ENCODE measurements at regions not wholly inside any gene's neighbourhood (a gene's known extent, or its start where the extent isn't known, plus 50 kb on each side); places are given as distances from the start of the nearest gene placed in this dataset.

- DNase-seq (ENCODE audit: low spot score): no peak
These were observed 50.3 kb upstream of the TCF12 start for GRCh38 chr15:56868170-56868569.

DNA sequence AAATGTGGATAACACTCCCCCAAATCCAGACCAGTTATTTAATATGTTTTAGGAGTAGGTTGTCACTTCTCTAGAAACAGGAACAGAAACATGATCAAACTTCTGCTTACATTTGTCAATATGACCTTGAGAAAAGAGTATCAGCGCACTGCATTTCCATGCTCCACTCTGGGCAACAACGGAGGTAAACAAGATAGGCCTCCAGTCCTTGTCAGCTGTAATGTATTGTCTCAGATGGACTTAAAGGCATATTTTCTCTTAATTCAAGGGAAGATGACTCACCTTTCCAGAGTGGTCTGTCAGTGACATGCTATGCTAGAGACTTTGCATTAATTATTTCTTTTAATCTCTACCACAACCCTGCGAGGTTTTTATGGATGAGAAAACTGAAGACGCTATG, 51.6 kb upstream of the TCF12 start:
- no peak for DNase-seq (ENCODE audit: low spot score)

GRCh38 chr15:56857828-56858227, 60.6 kb upstream of the TCF12 start:
- no peak for DNase-seq (ENCODE audit: low spot score)

DNA sequence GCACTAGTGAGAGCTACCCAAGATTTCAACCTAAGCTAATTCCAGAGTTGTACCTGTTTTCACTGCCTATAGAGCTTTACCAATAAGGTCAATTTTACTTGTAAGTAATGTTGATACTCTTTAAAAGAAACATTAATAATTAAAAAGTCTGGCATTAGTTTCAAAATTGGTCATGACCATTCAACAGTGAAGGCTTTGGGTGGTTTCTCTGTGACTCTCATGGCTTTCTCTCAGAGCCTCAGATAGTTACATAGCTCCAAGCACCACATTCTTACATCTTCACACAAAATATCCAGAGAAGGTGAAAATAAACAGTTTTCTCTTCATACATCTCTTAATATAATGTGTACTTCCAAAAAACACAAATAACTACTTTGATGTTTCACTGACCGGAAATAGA, 61.5 kb upstream of the TCF12 start:
- DNase-seq (ENCODE audit: low spot score): no peak

DNA sequence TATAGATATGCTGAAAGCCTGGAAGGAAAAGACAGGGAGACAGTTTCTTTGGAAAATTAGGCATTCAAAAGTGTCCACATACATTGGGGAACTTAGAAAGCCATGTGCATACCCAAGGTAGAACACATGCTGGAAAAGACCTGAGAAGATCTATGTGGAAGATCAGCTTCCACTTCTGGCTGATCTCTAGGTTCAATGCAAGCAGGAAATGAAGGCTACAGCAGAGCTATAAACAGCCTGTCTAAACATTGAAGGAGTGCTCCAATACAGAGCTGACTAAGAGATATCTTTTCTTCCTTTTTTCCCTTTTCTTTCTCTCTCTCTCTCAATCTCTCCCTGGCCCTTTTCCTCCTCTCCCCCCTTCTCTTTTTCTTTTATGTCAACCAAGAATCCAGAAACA, 73.6 kb upstream of the TCF12 start:
- DNase-seq (ENCODE audit: low spot score): no peak

- no peak for DNase-seq (ENCODE audit: low spot score)
These were observed 74.0 kb upstream of the TCF12 start for GRCh38 chr15:56844471-56844870.

GRCh38 chr15:56839641-56840040, 78.8 kb upstream of the TCF12 start:
- no peak for DNase-seq (ENCODE audit: low spot score)

DNA sequence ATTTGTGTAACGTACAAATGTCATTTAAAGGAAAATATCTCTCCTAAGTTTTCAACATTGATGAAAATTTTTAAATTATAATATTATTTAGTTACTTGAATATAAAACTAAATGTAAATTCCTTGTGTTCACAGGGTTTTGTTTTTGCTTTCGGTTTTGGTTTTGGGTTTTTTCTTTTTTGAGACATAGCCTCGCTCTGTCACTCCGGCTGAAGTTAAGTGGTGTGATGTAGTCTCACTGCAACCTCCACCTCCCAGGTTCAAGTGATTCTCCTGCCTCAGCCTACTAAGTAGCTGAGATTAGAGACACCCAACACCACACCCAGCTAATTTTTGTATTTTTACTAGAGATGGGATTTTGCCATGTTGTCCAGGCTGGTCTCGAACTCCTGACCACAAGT, 79.3 kb upstream of the TCF12 start:
- no peak for DNase-seq (ENCODE audit: low spot score)

DNA sequence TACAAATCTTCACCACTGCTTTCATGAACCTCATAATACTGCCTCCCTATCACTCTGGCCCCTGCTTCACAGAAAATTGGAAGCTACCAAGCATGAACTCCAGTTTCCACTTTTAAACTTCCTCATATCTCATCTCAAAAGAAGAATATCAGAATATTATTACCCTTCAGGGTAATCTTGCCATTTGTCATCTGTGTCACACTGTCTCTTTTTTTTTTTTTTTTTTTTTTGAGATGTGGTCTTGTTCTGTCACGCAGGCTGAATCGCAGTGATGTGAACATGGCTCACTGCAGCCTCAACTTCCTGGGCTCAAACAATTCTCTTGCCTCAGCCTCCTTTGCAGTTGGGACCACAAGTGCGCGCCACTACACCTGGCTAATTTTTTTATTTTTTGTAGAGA, 80.4 kb upstream of the TCF12 start:
- no peak for DNase-seq (ENCODE audit: low spot score)

- no peak for DNase-seq (ENCODE audit: low spot score)
These were observed 81.2 kb upstream of the TCF12 start for GRCh38 chr15:56837273-56837672.

GRCh38 chr15:56835718-56836171, 82.7 kb upstream of the TCF12 start:
- no peak for DNase-seq (ENCODE audit: low spot score)

GRCh38 chr15:56832125-56832524, 86.3 kb upstream of the TCF12 start:
- no peak for DNase-seq (ENCODE audit: low spot score)

- no peak for DNase-seq (ENCODE audit: low spot score)
These were observed 86.9 kb upstream of the TCF12 start for GRCh38 chr15:56831467-56832005.

DNA sequence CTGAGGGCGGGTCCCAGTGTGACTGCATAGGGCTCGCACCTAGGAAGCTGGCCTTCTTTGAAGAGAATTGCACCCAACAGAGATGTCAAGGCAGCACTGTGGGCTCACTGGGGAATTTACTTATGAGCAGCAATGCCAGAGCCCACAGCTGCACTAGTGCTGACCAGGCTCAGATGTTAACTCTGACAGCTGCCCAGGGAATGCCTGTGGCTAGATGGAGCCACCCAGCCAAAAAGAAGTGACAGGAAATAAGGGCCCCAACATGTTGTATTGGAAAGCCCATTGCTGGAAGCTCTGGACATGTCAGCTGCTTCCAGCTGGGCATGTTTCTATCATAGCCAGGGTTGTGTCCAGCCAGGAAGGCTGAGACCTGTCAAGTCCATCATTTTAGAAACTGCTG, 90.9 kb upstream of the ZNF280D start:
- no peak for DNase-seq (ENCODE audit: low spot score)

DNA sequence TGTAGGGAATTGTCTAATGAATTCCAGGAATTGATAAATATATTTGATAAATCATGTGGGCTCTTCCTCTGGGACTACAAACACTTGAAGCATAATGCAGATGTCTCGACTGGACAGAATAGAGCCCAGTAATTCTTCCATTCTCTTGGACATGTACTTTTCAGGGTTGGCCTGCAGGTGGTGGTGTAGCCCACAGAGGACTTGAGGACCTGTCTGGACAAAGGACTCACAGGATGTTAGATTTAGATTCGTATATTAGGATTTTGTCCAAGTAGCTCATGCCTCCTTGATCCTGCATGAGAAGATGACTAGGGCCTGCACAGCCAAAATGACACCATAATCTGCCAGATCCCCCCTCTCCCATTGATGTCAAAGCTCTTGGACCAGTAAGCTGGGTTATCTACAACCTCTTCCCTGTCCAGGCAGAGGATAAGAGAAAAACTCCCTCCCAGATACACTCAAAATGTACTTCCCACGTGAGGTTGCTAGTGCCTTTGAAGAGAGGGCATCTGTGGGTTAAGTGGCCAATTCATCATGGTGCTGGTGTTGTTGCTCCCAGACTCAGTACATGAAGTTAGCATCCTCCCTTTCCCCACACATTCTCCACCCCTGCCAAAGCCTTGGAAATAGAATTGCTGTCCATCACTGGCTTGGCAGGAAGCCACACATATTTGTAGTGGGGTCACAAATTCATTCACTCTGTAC, 88.6 kb upstream of the ZNF280D start:
- DNase-seq (ENCODE audit: low spot score): peak; percentile 56

- DNase-seq (ENCODE audit: low spot score): no peak
These were observed 87.0 kb upstream of the ZNF280D start for GRCh38 chr15:56820333-56820732.

DNA sequence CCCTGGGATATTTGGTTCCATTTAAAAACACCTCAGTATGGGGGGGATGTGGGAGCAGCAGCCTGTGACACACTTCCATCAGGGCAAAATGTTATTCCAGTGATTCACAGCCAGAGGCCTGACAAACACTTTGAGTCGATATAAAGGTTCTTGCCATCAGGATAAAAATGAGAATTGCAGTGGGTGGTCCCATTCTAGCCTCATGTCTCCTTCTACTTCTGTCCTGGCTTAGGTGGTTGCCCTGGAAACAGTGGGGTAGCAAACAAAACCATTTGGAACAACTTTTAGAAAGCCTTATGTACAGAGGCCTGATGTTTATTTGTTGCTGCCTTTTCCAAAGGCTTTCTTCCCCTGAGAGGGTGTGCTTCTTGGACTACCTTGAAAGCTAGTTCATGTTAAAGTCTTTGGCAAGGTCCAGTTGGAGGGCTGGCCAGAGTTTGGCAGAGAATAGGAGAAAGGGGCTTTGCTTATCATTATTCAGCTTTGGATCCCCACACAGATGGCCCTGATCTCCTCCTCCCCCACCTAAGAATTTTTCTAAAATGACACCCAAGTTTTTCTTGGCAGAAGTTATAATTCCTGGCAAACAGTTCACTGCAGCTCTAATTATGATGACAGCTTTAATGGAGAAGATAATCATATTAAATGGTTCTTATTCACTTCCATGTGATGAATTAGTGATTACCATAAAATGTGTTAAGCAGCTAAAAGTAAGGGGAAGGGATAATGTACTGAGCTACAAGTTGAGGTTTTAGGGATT, 84.2 kb upstream of the ZNF280D start:
- peak; percentile 47 for DNase-seq (ENCODE audit: low spot score)

DNA sequence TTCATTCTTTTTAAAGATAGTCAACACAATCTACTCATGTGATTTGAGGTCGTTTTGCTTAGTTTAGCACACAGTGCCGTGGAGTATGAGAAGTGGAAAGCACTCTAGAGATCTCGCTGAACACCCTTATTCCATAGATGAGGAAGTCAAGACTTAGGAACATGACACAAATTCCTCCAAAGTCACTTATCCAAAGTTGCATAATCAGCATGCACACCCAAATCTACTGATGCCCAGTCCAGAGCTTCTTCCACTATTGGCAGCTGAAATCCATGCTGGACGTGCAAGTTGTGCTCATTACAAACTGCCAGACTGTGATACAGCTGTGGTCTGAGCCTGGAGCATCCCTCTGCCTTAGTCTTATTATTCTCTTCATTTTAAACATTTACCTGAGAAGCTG, 83.5 kb upstream of the ZNF280D start:
- no peak for DNase-seq (ENCODE audit: low spot score)

DNA sequence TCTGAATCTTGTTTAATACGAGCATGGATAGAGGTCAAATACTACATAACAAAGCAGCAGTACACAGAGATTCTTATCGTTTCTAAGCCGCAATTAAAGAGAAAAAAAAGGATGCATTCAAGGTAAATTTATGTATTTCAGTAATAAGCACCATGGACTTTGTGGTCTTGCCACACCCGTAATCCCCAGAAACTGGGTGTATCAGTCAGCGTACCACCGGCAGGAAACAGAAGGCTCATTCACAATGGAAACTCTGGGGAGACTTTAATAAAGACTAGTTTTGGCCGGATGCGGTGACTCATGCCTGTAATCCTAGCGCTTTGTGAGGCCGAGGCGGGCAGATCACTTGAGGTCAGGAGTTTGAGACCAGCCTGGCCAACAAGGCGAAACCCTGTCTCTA, 81.9 kb upstream of the ZNF280D start:
- DNase-seq (ENCODE audit: low spot score): no peak

DNA sequence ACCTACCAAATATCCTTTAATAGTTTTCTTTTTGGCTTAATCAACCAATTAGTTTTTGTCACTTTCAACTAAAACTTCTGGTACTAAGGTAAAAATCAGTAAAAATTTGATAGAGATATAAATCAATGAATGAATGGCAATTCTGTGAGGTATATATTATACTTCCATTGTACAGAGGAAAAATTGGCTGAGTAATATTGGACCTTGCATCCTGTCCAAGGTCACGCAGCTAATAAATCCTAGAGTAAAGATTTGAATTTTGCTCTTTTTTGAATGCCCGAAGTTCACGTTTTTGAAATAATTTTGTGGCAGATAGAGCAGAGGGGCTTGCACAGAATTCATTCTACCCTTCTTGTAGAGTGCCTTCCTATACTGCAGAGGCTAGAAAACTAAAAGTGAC, 81.1 kb upstream of the ZNF280D start:
- DNase-seq (ENCODE audit: low spot score): no peak

GRCh38 chr15:56813995-56814394, 80.7 kb upstream of the ZNF280D start:
- DNase-seq (ENCODE audit: low spot score): no peak

GRCh38 chr15:56812961-56813360, 79.7 kb upstream of the ZNF280D start:
- no peak for DNase-seq (ENCODE audit: low spot score)

GRCh38 chr15:56812221-56812620, 78.9 kb upstream of the ZNF280D start:
- no peak for DNase-seq (ENCODE audit: low spot score)

DNA sequence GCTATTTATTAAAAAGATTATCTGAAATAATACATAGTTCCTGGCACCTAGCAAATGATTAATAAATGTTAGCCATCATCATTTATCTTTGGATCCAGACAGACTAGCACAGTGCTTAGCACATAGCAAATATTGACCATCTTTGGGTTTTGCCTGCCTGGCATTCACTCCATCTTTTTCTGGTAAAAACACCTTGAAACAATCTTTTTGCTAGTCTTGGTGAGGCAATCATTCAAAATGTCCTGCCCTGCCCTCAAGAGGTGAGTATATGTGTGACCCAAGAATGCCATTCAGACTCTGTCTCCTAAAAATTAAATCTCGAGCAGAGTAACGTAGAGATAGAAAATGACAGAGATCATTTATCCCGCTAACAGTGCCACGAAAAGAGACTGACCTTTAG, 78.3 kb upstream of the ZNF280D start:
- DNase-seq (ENCODE audit: low spot score): no peak

All from D341Med (cell line).